ENCODE measurements at regions not wholly inside any gene's neighbourhood (a gene's known extent, or its start where the extent isn't known, plus 50 kb on each side); places are given as distances from the start of the nearest gene placed in this dataset.

- TF ChIP-seq EZH2 (IDR thresholded peaks at IDR 0.05; ENCODE audit: borderline replicate concordance, low read depth, low read length) (no peak), ZNF431 (CRISPR knock-in tag; IDR thresholded peaks at IDR 0.05) (no peak), CTCF (IDR thresholded peaks at IDR 0.05 in 2 of 3, conservative IDR thresholded peaks at IDR 0.05 in 1 of 3; ENCODE audit: insufficient read depth in 2 of 3, low read depth in 1 of 3, low read length in 3 of 3) (no peak), DIDO1 (tag; IDR thresholded peaks at IDR 0.05; ENCODE audit: low read depth) (no peak), POLR2A (conservative IDR thresholded peaks at IDR 0.05) (no peak), SMAD1 (IDR thresholded peaks at IDR 0.05; ENCODE audit: low read depth, low read length, partially characterized antibody) (no peak)
These were observed 158.0 kb downstream of the CYP26B1 start for GRCh38 chr2:71989671-71990070.

Data from K562 (cell line).